GM23338 (cell line): ENCODE measurements at regions not wholly inside any gene's neighbourhood (a gene's known extent, or its start where the extent isn't known, plus 50 kb on each side); places are given as distances from the start of the nearest gene placed in this dataset.

Experiments used
- ATAC-seq: fragments of 200-7000 bp; cut with Tn5 transposase; 3 replicates; pipeline ENCODE4 v1.9.1; 2020
- DNase-seq: peaks from one replicate; pipeline ENCODE4 v3.0.0-alpha.2; 2015; ENCODE audit warnings: low spot score
- H2AFZ ChIP-seq: fragments of 200-600 bp; sonication (generic); 2 replicates; pipeline ENCODE4 v1.8.0; 2016; ENCODE audit warnings: antibody characterized with exemption, mild to moderate bottlenecking, moderate library complexity
- H3F3A ChIP-seq: fragments of 200-600 bp; sonication (generic); replicated peaks from 2 replicates; pipeline ENCODE4 v1.8.0; 2017; ENCODE audit warnings: antibody characterized with exemption, mixed run types, low read depth
- H3K27ac ChIP-seq: fragments of 200-600 bp; sonication (generic); 2 replicates; pipeline ENCODE4 v1.6.1; 2016; ENCODE audit warnings: low read depth
- H3K27me3 ChIP-seq: fragments of 200-600 bp; sonication (generic); 2 replicates; pipeline ENCODE4 v1.8.0; 2016; ENCODE audit warnings: mild to moderate bottlenecking, mixed run types, moderate library complexity; ENCODE audit not compliant: insufficient read depth
- H3K36me3 ChIP-seq: fragments of 200-600 bp; sonication (generic); 2 replicates; pipeline ENCODE4 v1.8.0; 2016; ENCODE audit warnings: mild to moderate bottlenecking; ENCODE audit not compliant: insufficient read depth
- H3K4me1 ChIP-seq: fragments of 200-600 bp; sonication (generic); 2 replicates; pipeline ENCODE4 v1.8.0; 2016; ENCODE audit warnings: mild to moderate bottlenecking, moderate library complexity; ENCODE audit not compliant: insufficient read depth
- H3K4me2 ChIP-seq: fragments of 200-600 bp; sonication (generic); 2 replicates; pipeline ENCODE4 v1.7.1; 2017; ENCODE audit warnings: mixed run types
- H3K4me3 ChIP-seq: fragments of 200-600 bp; sonication (generic); 2 replicates; pipeline ENCODE4 v1.6.1; 2016; ENCODE audit warnings: mixed run types
- H3K79me2 ChIP-seq: fragments of 200-600 bp; sonication (generic); replicated peaks from 2 replicates; pipeline ENCODE4 v1.8.0; 2017; ENCODE audit warnings: mild to moderate bottlenecking; ENCODE audit not compliant: insufficient read depth
- H3K9me2 ChIP-seq: fragments of 200-600 bp; sonication (generic); 2 replicates; pipeline ENCODE4 v1.8.0; 2017; ENCODE audit not compliant: insufficient read depth
- H4K20me1 ChIP-seq: fragments of 200-600 bp; sonication (generic); replicated peaks from 2 replicates; pipeline ENCODE4 v1.8.0; 2017; ENCODE audit warnings: mild to moderate bottlenecking; ENCODE audit not compliant: insufficient read depth
- H3K27ac Mint-ChIP-seq: 2 replicates; pipeline ENCODE4 v1.8.0; 2020; ENCODE audit warnings: inconsistent platforms, mild to moderate bottlenecking, moderate library complexity, mixed read lengths
- H3K27me3 Mint-ChIP-seq: 3 replicates; pipeline ENCODE4 v1.8.0; 2022; ENCODE audit warnings: low read depth, mild to moderate bottlenecking, moderate library complexity, mixed read lengths, inconsistent platforms; ENCODE audit not compliant: insufficient read depth, poor library complexity
- H3K36me3 Mint-ChIP-seq: 3 replicates; pipeline ENCODE4 v1.8.0; 2021; ENCODE audit warnings: low read depth, mild to moderate bottlenecking, inconsistent platforms, moderate library complexity, mixed read lengths
- H3K4me1 Mint-ChIP-seq: 3 replicates; pipeline ENCODE4 v1.8.0; 2020; ENCODE audit warnings: mild to moderate bottlenecking, inconsistent platforms, mixed read lengths
- H3K4me3 Mint-ChIP-seq: 3 replicates; pipeline ENCODE4 v1.8.0; 2021; ENCODE audit warnings: moderate library complexity, mild to moderate bottlenecking, inconsistent platforms, mixed read lengths
- H3K9me3 Mint-ChIP-seq: 3 replicates; pipeline ENCODE4 v1.8.0; 2020; ENCODE audit warnings: moderate library complexity, mild to moderate bottlenecking, inconsistent platforms, mixed read lengths
- CREB1 ChIP-seq: fragments of 250-450 bp; sonication (Bioruptor Pico); IDR thresholded peaks from 2 replicates; pipeline ENCODE4 v1.5.0; 2020; ENCODE audit warnings: low read depth, mild to moderate bottlenecking, moderate library complexity
- CTCF ChIP-seq, 2 experiments: fragments of 200-600 bp in 1 of 2; sonication (generic) in 1 of 2; conservative IDR thresholded peaks; 2 replicates each; pipeline versions ENCODE4 v1.5.1 to v1.6.1; 2016 to 2017; ENCODE audit warnings: antibody characterized with exemption in 2 of 2, low read depth in 2 of 2, mild to moderate bottlenecking in 2 of 2, moderate library complexity in 1 of 2
- ETS1 ChIP-seq: IDR thresholded peaks from 2 replicates; pipeline ENCODE4 v1.6.1; 2016; ENCODE audit warnings: antibody characterized with exemption
- EZH2 ChIP-seq: fragments of 200-600 bp; sonication (generic); IDR thresholded peaks from one replicate; pipeline ENCODE4 v1.8.0; 2017; ENCODE audit warnings: antibody characterized with exemption, mild to moderate bottlenecking, low read depth; ENCODE audit not compliant: unreplicated experiment
- EZH2phosphoT487 ChIP-seq: fragments of 200-600 bp; sonication (generic); IDR thresholded peaks from one replicate; pipeline ENCODE4 v1.8.1; 2018; ENCODE audit warnings: antibody characterized with exemption; ENCODE audit not compliant: unreplicated experiment
- JUNB ChIP-seq: IDR thresholded peaks from one replicate; pipeline ENCODE4 v1.6.1; 2016; ENCODE audit warnings: antibody characterized with exemption; ENCODE audit not compliant: unreplicated experiment
- NANOG ChIP-seq: IDR thresholded peaks from 2 replicates; pipeline ENCODE4 v1.6.1; 2016; ENCODE audit warnings: antibody characterized with exemption, borderline replicate concordance
- POLR2AphosphoS5 ChIP-seq: IDR thresholded peaks from 2 replicates; pipeline ENCODE4 v1.6.1; 2016; ENCODE audit warnings: antibody characterized with exemption, low read depth
- REST ChIP-seq: IDR thresholded peaks from one replicate; pipeline ENCODE4 v1.6.1; 2018; ENCODE audit warnings: antibody characterized with exemption; ENCODE audit not compliant: unreplicated experiment
- STAT1 ChIP-seq: IDR thresholded peaks from one replicate; pipeline ENCODE4 v1.6.1; 2016; ENCODE audit warnings: antibody characterized with exemption; ENCODE audit not compliant: unreplicated experiment
- ZNF114 ChIP-seq: fragments of 250-450 bp; sonication (Bioruptor Pico); IDR thresholded peaks from 2 replicates; pipeline ENCODE4 v1.5.0; 2020; ENCODE audit warnings: mild to moderate bottlenecking, moderate library complexity
- ZNF331 ChIP-seq: fragments of 250-450 bp; sonication (Bioruptor Pico); IDR thresholded peaks from 2 replicates; pipeline ENCODE4 v1.5.0; 2020; ENCODE audit warnings: low read depth, mild to moderate bottlenecking, moderate library complexity
- ZNF462 ChIP-seq: fragments of 250-450 bp; sonication (Bioruptor Pico); IDR thresholded peaks from 2 replicates; pipeline ENCODE4 v1.5.0; 2020; ENCODE audit warnings: mild to moderate bottlenecking, moderate library complexity

- H3K27me3 ChIP-seq, result no peaks in the 10 kb centered on the region
- Mint-ChIP-seq H3K36me3 (0 out of 3 replicates have a peak, but pooled peaks cover 3% of the 10 kb centered on the region), H3K4me3 (no peak overlapping the region), H3K27me3 (peaks cover 12% of the 10 kb centered on the region), H3K27ac (no peak overlapping the region), H3K9me3 (peaks cover 10% of the 10 kb centered on the region), H3K4me1 (no peaks in the 10 kb centered on the region)
- H2AFZ ChIP-seq, result no peak overlapping the region
- H3K79me2 ChIP-seq, result no peaks in the 10 kb centered on the region
- H3K4me3 ChIP-seq, result no peak overlapping the region
- no peak overlapping the region for H3K4me2 ChIP-seq
- no peaks in the 10 kb centered on the region for H4K20me1 ChIP-seq
- DNase-seq, result no peak
- H3K9me2 ChIP-seq, result no peaks in the 10 kb centered on the region
- ATAC-seq, result no peak
- TF ChIP-seq EZH2 (no peak), ZNF331 (CRISPR knock-in tag) (no peak), EZH2phosphoT487 (no peak), NANOG (no peak), POLR2AphosphoS5 (no peak), STAT1 (no peak), ETS1 (no peak), ZNF114 (CRISPR knock-in tag) (no peak), JUNB (no peak), CTCF (conservative IDR thresholded peaks at IDR 0.05; ENCODE audit: low read depth in 2 of 2) (no peak), ZNF462 (CRISPR knock-in tag) (no peak), CREB1 (CRISPR knock-in tag) (no peak), REST (no peak)
- H3K36me3 ChIP-seq, result no peaks in the 10 kb centered on the region
- H3F3A ChIP-seq, result no peaks in the 10 kb centered on the region
- H3K27ac ChIP-seq, result no peak overlapping the region
- H3K4me1 ChIP-seq, result no peaks in the 10 kb centered on the region
Measured at GRCh38 chr16:11475896-11476630, 110.7 kb downstream of the LITAF start.
